Upper lobe of left lung (tissue), 4 donors: ENCODE measurements at regions not wholly inside any gene's neighbourhood (a gene's known extent, or its start where the extent isn't known, plus 50 kb on each side); places are given as distances from the start of the nearest gene placed in this dataset.

Source experiments
- CTCF ChIP-seq, 6 experiments: fragments of 450-650 bp in 4 of 6; fragments of 200-600 bp in 2 of 6; sonication (generic) in 2 of 6; IDR thresholded peaks; one replicate each; pipeline ENCODE4 v1.5.1; 2016 to 2019; ENCODE audit warnings: antibody characterized with exemption in 6 of 6
- POLR2A ChIP-seq, 4 donors: fragments of 450-650 bp; IDR thresholded peaks; one replicate each; pipeline ENCODE4 v1.5.1; 2016 to 2017; ENCODE audit warnings: antibody characterized with exemption in 4 of 4, mild to moderate bottlenecking in 2 of 4

- no peak for TF ChIP-seq POLR2A (IDR thresholded peaks at IDR 0.05)
- no peak for TF ChIP-seq CTCF (IDR thresholded peaks at IDR 0.05)
Observed at GRCh38 chr10:113399065-113399464, 153.8 kb upstream of the HABP2 start.
